OCI-LY3 (cell line): ENCODE measurements at regions not wholly inside any gene's neighbourhood (a gene's known extent, or its start where the extent isn't known, plus 50 kb on each side); places are given as distances from the start of the nearest gene placed in this dataset.

Experiments
- CTCF ChIP-seq: fragments of 200-600, 300-600 bp; sonication (generic); IDR thresholded peaks from 2 replicates; pipeline ENCODE4 v1.5.1; 2014; ENCODE audit warnings: antibody characterized with exemption, low read length, low read depth
- EZH2phosphoT487 ChIP-seq: fragments of 200-600 bp; shearing (Covaris generic); IDR thresholded peaks from 2 replicates; pipeline ENCODE4 v1.6.1; 2018; ENCODE audit warnings: antibody characterized with exemption, mixed run types, low read depth

- TF ChIP-seq CTCF (no peak), EZH2phosphoT487 (no peak)
Measured at GRCh38 chr3:66606126-66606525, 105.3 kb upstream of the LRIG1 start.
